IMR-90 (cell line): ENCODE measurements at regions not wholly inside any gene's neighbourhood (a gene's known extent, or its start where the extent isn't known, plus 50 kb on each side); places are given as distances from the start of the nearest gene placed in this dataset.

Source experiments
- ATAC-seq: fragments of 200-7000 bp; cut with Tn5 transposase; 2 replicates; pipeline ENCODE4 v1.9.1; 2020; ENCODE audit warnings: low read depth, mild to moderate bottlenecking, moderate library complexity
- BruUV-seq: library from RNA; stranded (reverse); fragments of 400-500 nt; replicated peaks from 2 replicates; lab custom pipeline; 2021; lab: Mats Ljungman, UMichigan
- CTCF ChIA-PET: fragments of 300-600 bp; formaldehyde crosslinking; extraction: SDS; loops from one replicate; lab custom pipeline; 2021; ENCODE audit warnings: antibody characterized with exemption; lab: Yijun Ruan, JAX
- POLR2A ChIA-PET: fragments of 300-600 bp; sonication (Branson Sonifier 250); formaldehyde crosslinking; loops from one replicate; lab custom pipeline; 2022; ENCODE audit warnings: antibody characterized with exemption; ENCODE audit not compliant: unreplicated experiment; lab: Charles Lee
- DNase-seq: peaks from one replicate; pipeline ENCODE4 v3.0.0; 2013
- H2AFZ ChIP-seq: replicated peaks from 2 replicates; pipeline ENCODE3; 2013; ENCODE audit warnings: low read length, mild to moderate bottlenecking; ENCODE audit not compliant: poor library complexity
- H2AK5ac ChIP-seq: 2 replicates; pipeline ENCODE4 v1.6.1; 2013; ENCODE audit warnings: low read depth, low read length, inconsistent platforms
- H2AK9ac ChIP-seq: replicated peaks from 2 replicates; pipeline ENCODE3; 2013; ENCODE audit warnings: mild to moderate bottlenecking, low read depth, low read length, moderate library complexity; ENCODE audit not compliant: poor library complexity
- H2BK120ac ChIP-seq: 2 replicates; pipeline ENCODE4 v1.6.1; 2013; ENCODE audit warnings: low read depth, low read length, inconsistent platforms
- H2BK15ac ChIP-seq: 3 replicates; pipeline ENCODE4 v1.6.1; 2013; ENCODE audit warnings: low read depth, low read length, inconsistent platforms
- H2BK20ac ChIP-seq: 2 replicates; pipeline ENCODE4 v1.6.1; 2013; ENCODE audit warnings: low read depth, mild to moderate bottlenecking, inconsistent platforms, low read length, moderate library complexity
- H2BK5ac ChIP-seq: 2 replicates; pipeline ENCODE4 v1.6.1; 2013; ENCODE audit warnings: mild to moderate bottlenecking, low read depth, low read length, inconsistent platforms; ENCODE audit not compliant: poor library complexity, severe bottlenecking
- H3K14ac ChIP-seq: replicated peaks from 2 replicates; pipeline ENCODE4 v1.6.1; 2013; ENCODE audit warnings: low read depth, low read length, inconsistent platforms
- H3K18ac ChIP-seq: 2 replicates; pipeline ENCODE4 v1.6.1; 2013; ENCODE audit warnings: low read depth, low read length, control low read depth
- H3K23ac ChIP-seq: 2 replicates; pipeline ENCODE4 v1.6.1; 2013; ENCODE audit warnings: low read depth, low read length, inconsistent platforms
- H3K27ac ChIP-seq: 2 replicates; pipeline ENCODE4 v1.5.1; 2013; ENCODE audit warnings: mild to moderate bottlenecking, control low read depth, low read length; ENCODE audit not compliant: insufficient read depth
- H3K27me3 ChIP-seq: 2 replicates; pipeline ENCODE4 v1.6.1; 2013; ENCODE audit warnings: low read length; ENCODE audit not compliant: control insufficient read depth, insufficient read depth
- H3K36me3 ChIP-seq: 2 replicates; pipeline ENCODE4 v1.6.1; 2013; ENCODE audit warnings: low read length, mixed read lengths; ENCODE audit not compliant: control insufficient read depth, insufficient read depth
- H3K4ac ChIP-seq: 2 replicates; pipeline ENCODE4 v1.6.1; 2013; ENCODE audit warnings: low read depth, low read length, inconsistent platforms
- H3K4me1 ChIP-seq: 2 replicates; pipeline ENCODE4 v1.6.1; 2013; ENCODE audit warnings: low read length, mixed read lengths; ENCODE audit not compliant: control insufficient read depth, insufficient read depth
- H3K4me2 ChIP-seq: 2 replicates; pipeline ENCODE4 v1.6.1; 2013; ENCODE audit warnings: low read depth, mild to moderate bottlenecking, control low read depth, low read length, moderate library complexity
- H3K4me3 ChIP-seq: 2 replicates; pipeline ENCODE4 v1.5.1; 2013; ENCODE audit warnings: low read depth, mild to moderate bottlenecking, control low read depth, low read length, moderate library complexity; ENCODE audit not compliant: insufficient read depth
- H3K56ac ChIP-seq: 2 replicates; pipeline ENCODE4 v1.6.1; 2013; ENCODE audit warnings: low read length, inconsistent platforms; ENCODE audit not compliant: insufficient read depth; ENCODE audit errors: extremely low read depth
- H3K79me1 ChIP-seq, 2 experiments: 2 replicates each; pipeline ENCODE4 v1.6.1; 2013; ENCODE audit warnings: low read length in 2 of 2, inconsistent platforms in 1 of 2, low read depth in 1 of 2
- H3K9ac ChIP-seq: 2 replicates; pipeline ENCODE4 v1.6.1; 2013; ENCODE audit warnings: low read depth, low read length, control low read depth
- H3K9me1 ChIP-seq: 2 replicates; pipeline ENCODE4 v1.6.1; 2013; ENCODE audit warnings: low read length, inconsistent platforms; ENCODE audit not compliant: insufficient read depth
- H3K9me3 ChIP-seq: 2 replicates; pipeline ENCODE4 v1.6.1; 2013; ENCODE audit warnings: low read length; ENCODE audit not compliant: control insufficient read depth, insufficient read depth
- H4K20me1 ChIP-seq: 2 replicates; pipeline ENCODE4 v1.6.1; 2013; ENCODE audit warnings: low read length, inconsistent platforms; ENCODE audit not compliant: insufficient read depth
- H4K5ac ChIP-seq: 2 replicates; pipeline ENCODE4 v1.6.1; 2013; ENCODE audit warnings: mild to moderate bottlenecking, low read depth, low read length, control low read depth
- H4K8ac ChIP-seq, 2 experiments: 2 replicates each; pipeline ENCODE4 v1.6.1; 2013; ENCODE audit warnings: low read depth in 2 of 2, low read length in 2 of 2, control low read depth in 1 of 2, inconsistent platforms in 1 of 2
- H4K91ac ChIP-seq: 2 replicates; pipeline ENCODE4 v1.6.1; 2013; ENCODE audit warnings: low read depth, low read length, inconsistent platforms; ENCODE audit not compliant: insufficient read depth
- BHLHE40 ChIP-seq: fragments of 150-350 bp; IDR thresholded peaks from 2 replicates; pipeline ENCODE4 v1.6.1; 2016; ENCODE audit warnings: mild to moderate bottlenecking, low read depth, low read length
- CEBPB ChIP-seq: IDR thresholded peaks from 2 replicates; pipeline ENCODE4 v1.6.1; 2012; ENCODE audit warnings: low read depth, low read length, improper control_type of control experiment
- CHD1 ChIP-seq: IDR thresholded peaks from 2 replicates; pipeline ENCODE4 v1.6.1; 2012; ENCODE audit warnings: low read depth, low read length, improper control_type of control experiment
- CTCF ChIP-seq: conservative IDR thresholded peaks from 2 replicates; pipeline ENCODE4 v1.5.1; 2012; ENCODE audit warnings: mild to moderate bottlenecking, low read depth, low read length, improper control_type of control experiment
- ELK1 ChIP-seq: fragments of 150-350 bp; IDR thresholded peaks from 2 replicates; pipeline ENCODE4 v1.6.1; 2016; ENCODE audit warnings: low read depth, mild to moderate bottlenecking, low read length, moderate library complexity, borderline replicate concordance
- FOS ChIP-seq: fragments of 150-350 bp; IDR thresholded peaks from 2 replicates; pipeline ENCODE4 v1.6.1; 2016; ENCODE audit warnings: low read depth, low read length
- MAFK ChIP-seq: IDR thresholded peaks from 2 replicates; pipeline ENCODE4 v1.6.1; 2012; ENCODE audit warnings: low read depth, low read length, improper control_type of control experiment
- MAZ ChIP-seq: IDR thresholded peaks from 2 replicates; pipeline ENCODE4 v1.6.1; 2012; ENCODE audit warnings: low read depth, mild to moderate bottlenecking, low read length, improper control_type of control experiment, moderate library complexity, borderline replicate concordance
- MXI1 ChIP-seq: IDR thresholded peaks from 2 replicates; pipeline ENCODE4 v1.6.1; 2012; ENCODE audit warnings: low read depth, mild to moderate bottlenecking, low read length, moderate library complexity, borderline replicate concordance
- NFE2L2 ChIP-seq: fragments of 150-350 bp; IDR thresholded peaks from 2 replicates; pipeline ENCODE4 v1.6.1; 2016; ENCODE audit warnings: low read depth, mild to moderate bottlenecking, low read length
- POLR2A ChIP-seq: IDR thresholded peaks from 2 replicates; pipeline ENCODE4 v1.6.1; 2012; ENCODE audit warnings: mild to moderate bottlenecking, low read depth, low read length
- RAD21 ChIP-seq: IDR thresholded peaks from 2 replicates; pipeline ENCODE4 v1.6.1; 2012; ENCODE audit warnings: low read length, improper control_type of control experiment
- RCOR1 ChIP-seq: IDR thresholded peaks from 2 replicates; pipeline ENCODE4 v1.6.1; 2012; ENCODE audit warnings: mild to moderate bottlenecking, low read length, improper control_type of control experiment; ENCODE audit not compliant: insufficient replicate concordance
- RFX5 ChIP-seq: IDR thresholded peaks from 2 replicates; pipeline ENCODE4 v1.8.0; 2012; ENCODE audit warnings: low read depth, mild to moderate bottlenecking, low read length, moderate library complexity
- SMC3 ChIP-seq: fragments of 150-350 bp; IDR thresholded peaks from 2 replicates; pipeline ENCODE4 v1.6.1; 2016; ENCODE audit warnings: low read depth, mild to moderate bottlenecking, antibody characterized with exemption, low read length, moderate library complexity
- USF2 ChIP-seq: fragments of 150-350 bp; IDR thresholded peaks from 2 replicates; pipeline ENCODE4 v1.6.1; 2017; ENCODE audit warnings: mild to moderate bottlenecking, antibody characterized with exemption, low read length, low read depth
- WGBS, 2 experiments: methylation state at CpG; one replicate each; pipeline versions ENCODE4 v1.1.5 to v1.1.7; 2013; ENCODE audit warnings: missing lambda C conversion rate in 2 of 2; ENCODE audit not compliant: insufficient read length in 1 of 2; ENCODE audit errors: extremely low coverage in 2 of 2; 5-methylcytosine and 5-hydroxymethylcytosine counted together
- dilution Hi-C: fragments of 300-500 bp; cut with HindIII; formaldehyde crosslinking; loops from one replicate; pipeline ENCODE4 v1.14.3; 2018; ENCODE audit warnings: low sequenced_read_pairs; ENCODE audit not compliant: unreplicated experiment
- in situ Hi-C: fragments of 300-500 bp; cut with MboI; formaldehyde crosslinking; loops from 3 replicates; pipeline ENCODE4 v1.14.3; 2019; ENCODE audit warnings: low sequenced_read_pairs, inconsistent platforms, mixed read lengths
- intact Hi-C: fragments of 100-400 bp; cut with micrococcal nuclease; formaldehyde crosslinking; loops from 2 replicates; pipeline ENCODE4 v1.10.0; 2022

- H3K27ac ChIP-seq, result no peak overlapping the region
- H3K9me3 ChIP-seq, result no peaks in the 10 kb centered on the region
- no peak overlapping the region for H2BK5ac ChIP-seq
- no peak overlapping the region for H2AK5ac ChIP-seq
- H3K36me3 ChIP-seq, result no peaks in the 10 kb centered on the region
- no peak overlapping the region for H2AK9ac ChIP-seq
- in situ Hi-C loops, result loop anchor here (10.0 to 25.0 kb wide), 2 partner anchors 695 to 1123 kb away; no protein-coding TSS in a partner anchor
- peaks cover 4% of the 10 kb centered on the region for H3K27me3 ChIP-seq
- no peak overlapping the region for H2BK20ac ChIP-seq
- H3K9me1 ChIP-seq, result no peaks in the 10 kb centered on the region
- ChIA-PET CTCF (no interaction called here), POLR2A (no interaction called here)
- DNase-seq (no peak), ATAC-seq (no peak)
- no peak overlapping the region for H2BK15ac ChIP-seq
- no peak overlapping the region for H2BK120ac ChIP-seq
- no peak overlapping the region for H3K23ac ChIP-seq
- H2AFZ ChIP-seq, result no peak overlapping the region
- no peaks in the 10 kb centered on the region for H3K4me1 ChIP-seq
- intact Hi-C loops, result no loop called here
- TF ChIP-seq NFE2L2, result no peak
- no peak for TF ChIP-seq MAZ
- no peak for TF ChIP-seq RAD21
- no peak for TF ChIP-seq RFX5
- no peak for TF ChIP-seq BHLHE40
- TF ChIP-seq ELK1, result no peak
- TF ChIP-seq CTCF, result no peak
- no peak for TF ChIP-seq CHD1
- TF ChIP-seq USF2, result no peak
- TF ChIP-seq POLR2A, result no peak
- no peak for TF ChIP-seq CEBPB
- no peak for TF ChIP-seq RCOR1
- TF ChIP-seq FOS, result no peak
- no peak for TF ChIP-seq MAFK
- no peak for TF ChIP-seq SMC3
- TF ChIP-seq MXI1, result no peak
- H4K91ac ChIP-seq, result no peak overlapping the region
- no peak overlapping the region for H3K14ac ChIP-seq
- 93% methylated on average over 23 of the region's 46 CpGs; no CpG with 5 or more reads in 1 of the 2 experiments for WGBS, 2 experiments
- H3K9ac ChIP-seq, result no peak overlapping the region
- H4K5ac ChIP-seq, result no peak overlapping the region
- no peaks in the 10 kb centered on the region for H4K20me1 ChIP-seq
- H3K18ac ChIP-seq, result no peak overlapping the region
- H3K4ac ChIP-seq, result no peak overlapping the region
- H3K4me2 ChIP-seq, result no peak overlapping the region
- BruUV-seq, result no TSS peak
- dilution Hi-C loops, result no loop called here
- H3K79me1 ChIP-seq, result no peaks in the 10 kb centered on the region
- H3K56ac ChIP-seq, result no peak overlapping the region
- H4K8ac ChIP-seq, result no peak overlapping the region
- no peak overlapping the region for H3K4me3 ChIP-seq
Observed at GRCh38 chr9:78441822-78442431, 145.0 kb downstream of the PSAT1 start.
